Liver (tissue), 8 donors: ENCODE measurements at regions not wholly inside any gene's neighbourhood (a gene's known extent, or its start where the extent isn't known, plus 50 kb on each side); places are given as distances from the start of the nearest gene placed in this dataset.

Experiments
- DNase-seq: peaks from one replicate; pipeline ENCODE4 v3.0.0-alpha.2; 2017; ENCODE audit warnings: low spot score
- H3K27ac ChIP-seq, 2 donors: one replicate each; pipeline ENCODE4 v1.7.0; 2013; ENCODE audit warnings: inconsistent platforms in 2 of 2, low read length in 2 of 2, control low read depth in 1 of 2, low read depth in 1 of 2, mild to moderate bottlenecking in 1 of 2
- H3K27me3 ChIP-seq, 4 donors: one replicate each; pipeline versions ENCODE4 v1.6.1 to v1.7.0; 2013; ENCODE audit warnings: low read length in 3 of 4, inconsistent platforms in 1 of 4, mild to moderate bottlenecking in 1 of 4, moderate library complexity in 1 of 4; ENCODE audit not compliant: control insufficient read depth in 4 of 4, insufficient read depth in 4 of 4
- H3K36me3 ChIP-seq, 4 donors: one replicate each; pipeline versions ENCODE4 v1.6.1 to v1.7.0; 2013; ENCODE audit warnings: low read length in 3 of 4, mild to moderate bottlenecking in 3 of 4, low read depth in 1 of 4, moderate library complexity in 1 of 4; ENCODE audit not compliant: control insufficient read depth in 4 of 4, insufficient read depth in 3 of 4
- H3K4me1 ChIP-seq, 4 donors: one replicate each; pipeline versions ENCODE4 v1.6.1 to v1.7.0; 2013; ENCODE audit warnings: low read length in 3 of 4, mild to moderate bottlenecking in 3 of 4, moderate library complexity in 1 of 4; ENCODE audit not compliant: control insufficient read depth in 4 of 4, insufficient read depth in 4 of 4
- H3K4me3 ChIP-seq, 3 donors: one replicate each; pipeline versions ENCODE4 v1.6.1 to v1.7.0; 2013; ENCODE audit warnings: low read length in 3 of 3, control low read depth in 1 of 3, low read depth in 1 of 3, mild to moderate bottlenecking in 1 of 3
- H3K9ac ChIP-seq, 2 donors: one replicate each; pipeline ENCODE4 v1.7.0; 2013; ENCODE audit warnings: low read length in 2 of 2, mild to moderate bottlenecking in 2 of 2, moderate library complexity in 2 of 2, control low read depth in 1 of 2, low read depth in 1 of 2
- H3K9me3 ChIP-seq, 4 donors: one replicate each; pipeline versions ENCODE4 v1.6.1 to v1.7.0; 2013; ENCODE audit warnings: low read length in 3 of 4; ENCODE audit not compliant: control insufficient read depth in 4 of 4
- EGR1 ChIP-seq, 2 donors: IDR thresholded peaks; 2 replicates each; pipeline ENCODE4 v1.6.1; 2016 to 2018; ENCODE audit warnings: antibody characterized with exemption in 2 of 2, low read depth in 2 of 2
- FOXA1 ChIP-seq: IDR thresholded peaks from 2 replicates; pipeline ENCODE4 v1.6.1; 2016; ENCODE audit warnings: antibody characterized with exemption
- FOXA2 ChIP-seq: IDR thresholded peaks from 2 replicates; pipeline ENCODE4 v1.6.1; 2016; ENCODE audit warnings: antibody characterized with exemption
- GABPA ChIP-seq, 2 donors: IDR thresholded peaks in 1 of 2; conservative IDR thresholded peaks in 1 of 2; 2 replicates each; pipeline ENCODE4 v1.6.1; 2016; ENCODE audit warnings: antibody characterized with exemption in 2 of 2, mild to moderate bottlenecking in 1 of 2, moderate library complexity in 1 of 2
- HNF4A ChIP-seq, 2 donors: conservative IDR thresholded peaks; 2 replicates each; pipeline ENCODE4 v1.6.1; 2016; ENCODE audit warnings: antibody characterized with exemption in 2 of 2, mild to moderate bottlenecking in 2 of 2
- HNF4G ChIP-seq: IDR thresholded peaks from 2 replicates; pipeline ENCODE4 v1.6.1; 2016; ENCODE audit warnings: antibody characterized with exemption
- JUND ChIP-seq, 2 donors: IDR thresholded peaks; 2 replicates each; pipeline ENCODE4 v1.6.1; 2016; ENCODE audit warnings: antibody characterized with exemption in 2 of 2
- NR2F2 ChIP-seq: IDR thresholded peaks from 2 replicates; pipeline ENCODE4 v1.6.1; 2016; ENCODE audit warnings: antibody characterized with exemption
- RAD21 ChIP-seq, 2 donors: IDR thresholded peaks; 2 replicates each; pipeline ENCODE4 v1.6.1; 2016; ENCODE audit warnings: antibody characterized with exemption in 2 of 2, mild to moderate bottlenecking in 2 of 2
- RXRA ChIP-seq, 2 donors: IDR thresholded peaks; 2 replicates each; pipeline ENCODE4 v1.6.1; 2017 to 2018; ENCODE audit warnings: antibody characterized with exemption in 2 of 2, mild to moderate bottlenecking in 1 of 2
- SP1 ChIP-seq: IDR thresholded peaks from 2 replicates; pipeline ENCODE4 v1.6.1; 2018; ENCODE audit warnings: antibody characterized with exemption, mild to moderate bottlenecking
- TAF1 ChIP-seq: conservative IDR thresholded peaks from 2 replicates; pipeline ENCODE4 v1.6.1; 2016; ENCODE audit warnings: antibody characterized with exemption, mild to moderate bottlenecking
- YY1 ChIP-seq: IDR thresholded peaks from 2 replicates; pipeline ENCODE4 v1.6.1; 2016; ENCODE audit warnings: antibody characterized with exemption, mild to moderate bottlenecking
- WGBS: extraction: QIAGEN DNeasy Blood & Tissue Kit; methylation state at CpG from one replicate; pipeline ENCODE4 v1.1.7; 2013; 5-methylcytosine and 5-hydroxymethylcytosine counted together
- TF ChIP-seq, protein P1 (sequence below): IDR thresholded peaks from 2 replicates; pipeline ENCODE4 v1.6.1; 2016; ENCODE audit warnings: antibody characterized with exemption
- TF ChIP-seq, protein P2 (sequence below): IDR thresholded peaks from 2 replicates; pipeline ENCODE4 v1.6.1; 2016; ENCODE audit warnings: antibody characterized with exemption, mild to moderate bottlenecking
- TF ChIP-seq, protein P3 (sequence below): IDR thresholded peaks from 2 replicates; pipeline ENCODE4 v1.6.1; 2016; ENCODE audit warnings: antibody characterized with exemption
- TF ChIP-seq, protein P4 (sequence below): fragments of 150-350 bp; IDR thresholded peaks from 2 replicates; pipeline ENCODE4 v1.5.1; 2017; ENCODE audit warnings: improper control_type of control experiment, low read depth, low read length; ENCODE audit not compliant: missing input control
- TF ChIP-seq, protein P5 (sequence below): IDR thresholded peaks from 2 replicates; pipeline ENCODE4 v1.6.1; 2016; ENCODE audit warnings: antibody characterized with exemption
- donor health status: healthy.
- donor health status: healthy.
- donor health status: healthy.
- donor health status: healthy.
- donor health status: healthy.

DNA sequence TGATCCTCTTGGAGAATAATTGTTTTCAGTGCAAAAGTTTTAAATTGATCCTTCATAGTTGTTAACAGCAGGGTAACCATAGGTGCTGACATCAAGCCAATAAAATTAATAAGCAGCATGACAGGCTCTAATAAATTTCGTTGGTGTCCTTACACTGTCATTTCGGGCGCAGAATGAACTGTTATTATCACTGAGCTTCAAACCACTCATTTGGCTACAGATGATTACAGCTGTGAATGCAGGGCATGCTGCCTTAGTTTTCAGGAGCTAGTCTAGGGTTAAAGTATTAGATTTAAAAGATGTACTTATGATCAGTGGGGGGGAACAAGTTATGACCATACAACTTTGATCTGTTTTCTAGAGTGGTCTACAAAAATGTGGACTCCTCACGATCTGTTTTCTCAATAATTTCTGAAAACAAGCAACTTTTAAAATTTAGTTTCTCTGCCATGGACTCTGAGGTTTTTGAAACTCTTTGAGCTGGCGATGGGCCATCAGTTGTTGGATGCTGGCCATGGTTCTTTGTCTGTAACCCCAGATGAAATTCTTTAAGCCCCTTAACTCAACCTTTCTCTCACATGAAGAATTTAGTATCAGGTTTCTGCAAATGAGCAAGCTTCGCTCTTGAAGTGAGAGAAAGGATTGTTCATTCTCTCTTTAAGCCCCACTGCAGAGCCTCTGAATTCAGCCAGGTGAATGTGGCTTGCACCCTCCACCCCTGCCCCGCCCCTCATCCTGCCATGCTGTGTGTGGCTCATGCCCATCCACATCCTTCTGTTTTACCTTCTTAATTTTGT is 99.1 kb upstream of the MTHFD1L start:
- Histone ChIP-seq H3K27me3 (no peaks in the 10 kb centered on the region), H3K4me3 (no peak overlapping the region), H3K4me1 (peaks cover 0 to 8% (median 0%) of the 10 kb centered on the region in 4 donors), H3K27ac (no peak overlapping the region), H3K9me3 (no peaks in the 10 kb centered on the region), H3K36me3 (peaks cover 0 to 2% (median 0%) of the 10 kb centered on the region in 4 donors), H3K9ac (no peak overlapping the region)
- DNase-seq: no peak
- 76% methylated on average over 7 of the region's 7 CpGs for WGBS
- TF ChIP-seq, protein P1, sequence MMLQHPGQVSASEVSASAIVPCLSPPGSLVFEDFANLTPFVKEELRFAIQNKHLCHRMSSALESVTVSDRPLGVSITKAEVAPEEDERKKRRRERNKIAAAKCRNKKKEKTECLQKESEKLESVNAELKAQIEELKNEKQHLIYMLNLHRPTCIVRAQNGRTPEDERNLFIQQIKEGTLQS: no peak
- TF ChIP-seq HNF4G (no peak), JUND (IDR thresholded peaks at IDR 0.05) (no peak), FOXA2 (no peak), GABPA (IDR thresholded peaks at IDR 0.05 in 1 of 2, conservative IDR thresholded peaks at IDR 0.05 in 1 of 2) (no peak), SP1 (no peak), RXRA (IDR thresholded peaks at IDR 0.05) (no peak), TAF1 (no peak), NR2F2 (no peak), EGR1 (IDR thresholded peaks at IDR 0.05; ENCODE audit: low read depth in 2 of 2) (no peak), YY1 (no peak), RAD21 (IDR thresholded peaks at IDR 0.05) (no peak), FOXA1 (no peak), HNF4A (conservative IDR thresholded peaks at IDR 0.05) (no peak)
- TF ChIP-seq, protein P2, sequence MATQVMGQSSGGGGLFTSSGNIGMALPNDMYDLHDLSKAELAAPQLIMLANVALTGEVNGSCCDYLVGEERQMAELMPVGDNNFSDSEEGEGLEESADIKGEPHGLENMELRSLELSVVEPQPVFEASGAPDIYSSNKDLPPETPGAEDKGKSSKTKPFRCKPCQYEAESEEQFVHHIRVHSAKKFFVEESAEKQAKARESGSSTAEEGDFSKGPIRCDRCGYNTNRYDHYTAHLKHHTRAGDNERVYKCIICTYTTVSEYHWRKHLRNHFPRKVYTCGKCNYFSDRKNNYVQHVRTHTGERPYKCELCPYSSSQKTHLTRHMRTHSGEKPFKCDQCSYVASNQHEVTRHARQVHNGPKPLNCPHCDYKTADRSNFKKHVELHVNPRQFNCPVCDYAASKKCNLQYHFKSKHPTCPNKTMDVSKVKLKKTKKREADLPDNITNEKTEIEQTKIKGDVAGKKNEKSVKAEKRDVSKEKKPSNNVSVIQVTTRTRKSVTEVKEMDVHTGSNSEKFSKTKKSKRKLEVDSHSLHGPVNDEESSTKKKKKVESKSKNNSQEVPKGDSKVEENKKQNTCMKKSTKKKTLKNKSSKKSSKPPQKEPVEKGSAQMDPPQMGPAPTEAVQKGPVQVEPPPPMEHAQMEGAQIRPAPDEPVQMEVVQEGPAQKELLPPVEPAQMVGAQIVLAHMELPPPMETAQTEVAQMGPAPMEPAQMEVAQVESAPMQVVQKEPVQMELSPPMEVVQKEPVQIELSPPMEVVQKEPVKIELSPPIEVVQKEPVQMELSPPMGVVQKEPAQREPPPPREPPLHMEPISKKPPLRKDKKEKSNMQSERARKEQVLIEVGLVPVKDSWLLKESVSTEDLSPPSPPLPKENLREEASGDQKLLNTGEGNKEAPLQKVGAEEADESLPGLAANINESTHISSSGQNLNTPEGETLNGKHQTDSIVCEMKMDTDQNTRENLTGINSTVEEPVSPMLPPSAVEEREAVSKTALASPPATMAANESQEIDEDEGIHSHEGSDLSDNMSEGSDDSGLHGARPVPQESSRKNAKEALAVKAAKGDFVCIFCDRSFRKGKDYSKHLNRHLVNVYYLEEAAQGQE: no peak
- TF ChIP-seq, protein P3, sequence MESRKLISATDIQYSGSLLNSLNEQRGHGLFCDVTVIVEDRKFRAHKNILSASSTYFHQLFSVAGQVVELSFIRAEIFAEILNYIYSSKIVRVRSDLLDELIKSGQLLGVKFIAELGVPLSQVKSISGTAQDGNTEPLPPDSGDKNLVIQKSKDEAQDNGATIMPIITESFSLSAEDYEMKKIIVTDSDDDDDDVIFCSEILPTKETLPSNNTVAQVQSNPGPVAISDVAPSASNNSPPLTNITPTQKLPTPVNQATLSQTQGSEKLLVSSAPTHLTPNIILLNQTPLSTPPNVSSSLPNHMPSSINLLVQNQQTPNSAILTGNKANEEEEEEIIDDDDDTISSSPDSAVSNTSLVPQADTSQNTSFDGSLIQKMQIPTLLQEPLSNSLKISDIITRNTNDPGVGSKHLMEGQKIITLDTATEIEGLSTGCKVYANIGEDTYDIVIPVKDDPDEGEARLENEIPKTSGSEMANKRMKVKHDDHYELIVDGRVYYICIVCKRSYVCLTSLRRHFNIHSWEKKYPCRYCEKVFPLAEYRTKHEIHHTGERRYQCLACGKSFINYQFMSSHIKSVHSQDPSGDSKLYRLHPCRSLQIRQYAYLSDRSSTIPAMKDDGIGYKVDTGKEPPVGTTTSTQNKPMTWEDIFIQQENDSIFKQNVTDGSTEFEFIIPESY: no peak
- TF ChIP-seq, protein P4, sequence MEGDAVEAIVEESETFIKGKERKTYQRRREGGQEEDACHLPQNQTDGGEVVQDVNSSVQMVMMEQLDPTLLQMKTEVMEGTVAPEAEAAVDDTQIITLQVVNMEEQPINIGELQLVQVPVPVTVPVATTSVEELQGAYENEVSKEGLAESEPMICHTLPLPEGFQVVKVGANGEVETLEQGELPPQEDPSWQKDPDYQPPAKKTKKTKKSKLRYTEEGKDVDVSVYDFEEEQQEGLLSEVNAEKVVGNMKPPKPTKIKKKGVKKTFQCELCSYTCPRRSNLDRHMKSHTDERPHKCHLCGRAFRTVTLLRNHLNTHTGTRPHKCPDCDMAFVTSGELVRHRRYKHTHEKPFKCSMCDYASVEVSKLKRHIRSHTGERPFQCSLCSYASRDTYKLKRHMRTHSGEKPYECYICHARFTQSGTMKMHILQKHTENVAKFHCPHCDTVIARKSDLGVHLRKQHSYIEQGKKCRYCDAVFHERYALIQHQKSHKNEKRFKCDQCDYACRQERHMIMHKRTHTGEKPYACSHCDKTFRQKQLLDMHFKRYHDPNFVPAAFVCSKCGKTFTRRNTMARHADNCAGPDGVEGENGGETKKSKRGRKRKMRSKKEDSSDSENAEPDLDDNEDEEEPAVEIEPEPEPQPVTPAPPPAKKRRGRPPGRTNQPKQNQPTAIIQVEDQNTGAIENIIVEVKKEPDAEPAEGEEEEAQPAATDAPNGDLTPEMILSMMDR: no peak
- TF ChIP-seq, protein P5, sequence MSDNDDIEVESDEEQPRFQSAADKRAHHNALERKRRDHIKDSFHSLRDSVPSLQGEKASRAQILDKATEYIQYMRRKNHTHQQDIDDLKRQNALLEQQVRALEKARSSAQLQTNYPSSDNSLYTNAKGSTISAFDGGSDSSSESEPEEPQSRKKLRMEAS: no peak
